ENCODE measurements at regions not wholly inside any gene's neighbourhood (a gene's known extent, or its start where the extent isn't known, plus 50 kb on each side); places are given as distances from the start of the nearest gene placed in this dataset.
A peak's percentile ranks its signal among the peaks of the same experiment; 100 is the strongest.

GRCh38 chr4:147078362-147078761, 132.7 kb upstream of the TTC29 start:
- H3K36me3 ChIP-seq (replicated peaks in 1 of 2; ENCODE audit: insufficient read depth in 1 of 2, low read depth in 2 of 2): no peaks in the 10 kb centered on the region
- ATAC-seq (no peak), DNase-seq (no peak)
- intact Hi-C loops (cut with DNase I): no loop called here
- no peaks in the 10 kb centered on the region for H3K9me3 ChIP-seq
- TF ChIP-seq POLR2A (IDR thresholded peaks at IDR 0.05): no peak
- H3K4me3 ChIP-seq: no peak overlapping the region
- no peaks in the 10 kb centered on the region for H3K4me1 ChIP-seq
- no peak overlapping the region for H3K27ac ChIP-seq
- H3K27me3 ChIP-seq: no peaks in the 10 kb centered on the region

GRCh38 chr4:147078875-147079658, 133.4 kb upstream of the TTC29 start:
- DNase-seq: peak in 2 of 4 donors; percentile 23 to 34

GRCh38 chr4:147084861-147085260, 139.2 kb upstream of the TTC29 start:
- Histone ChIP-seq H3K4me3 (no peak overlapping the region), H3K27ac (no peak overlapping the region), H3K36me3 (replicated peaks in 1 of 2; ENCODE audit: insufficient read depth in 1 of 2, low read depth in 2 of 2) (no peaks in the 10 kb centered on the region), H3K9me3 (no peaks in the 10 kb centered on the region), H3K4me1 (no peaks in the 10 kb centered on the region), H3K27me3 (no peaks in the 10 kb centered on the region)
- ATAC-seq (no peak), DNase-seq (no peak)
- 49 to 72% methylated on average over 1 of the region's 1 CpG for WGBS, 2 donors
- intact Hi-C loops (cut with DNase I): no loop called here
- no peak for TF ChIP-seq CTCF (IDR thresholded peaks at IDR 0.05)
- no peak for TF ChIP-seq POLR2A (IDR thresholded peaks at IDR 0.05)

More at GRCh38 chr4:147078875-147079658, 133.4 kb upstream of the TTC29 start:
- no peak overlapping the region for H3K4me3 ChIP-seq
- TF ChIP-seq POLR2A (IDR thresholded peaks at IDR 0.05): no peak
- TF ChIP-seq CTCF (IDR thresholded peaks at IDR 0.05): no peak
- H3K9me3 ChIP-seq: no peaks in the 10 kb centered on the region
- no peak for ATAC-seq
- no peak overlapping the region for H3K27ac ChIP-seq
- H3K4me1 ChIP-seq: no peaks in the 10 kb centered on the region
- no peaks in the 10 kb centered on the region for H3K36me3 ChIP-seq (replicated peaks in 1 of 2; ENCODE audit: insufficient read depth in 1 of 2, low read depth in 2 of 2)
- WGBS, 2 donors: 42 to 44% methylated on average over 17 of the region's 17 CpGs
- intact Hi-C loops (cut with DNase I): no loop called here
- H3K27me3 ChIP-seq: no peaks in the 10 kb centered on the region

GRCh38 chr4:147085781-147086180, 140.1 kb upstream of the TTC29 start:
- Histone ChIP-seq H3K4me1 (no peaks in the 10 kb centered on the region), H3K27ac (no peak overlapping the region), H3K27me3 (no peaks in the 10 kb centered on the region), H3K9me3 (no peaks in the 10 kb centered on the region), H3K4me3 (no peak overlapping the region), H3K36me3 (replicated peaks in 1 of 2; ENCODE audit: insufficient read depth in 1 of 2, low read depth in 2 of 2) (no peaks in the 10 kb centered on the region)
- 59 to 63% methylated on average over 2 of the region's 2 CpGs for WGBS, 2 donors
- no peak for TF ChIP-seq POLR2A (IDR thresholded peaks at IDR 0.05)
- TF ChIP-seq CTCF (IDR thresholded peaks at IDR 0.05): no peak
- intact Hi-C loops (cut with DNase I): no loop called here
- ATAC-seq (no peak), DNase-seq (no peak)

- H3K27ac ChIP-seq: no peak overlapping the region
- TF ChIP-seq CTCF (IDR thresholded peaks at IDR 0.05) (no peak), POLR2A (IDR thresholded peaks at IDR 0.05) (no peak)
- WGBS, 2 donors: 60 to 68% methylated on average over 4 of the region's 4 CpGs
- H3K27me3 ChIP-seq: no peaks in the 10 kb centered on the region
- H3K4me3 ChIP-seq: no peak overlapping the region
- no peaks in the 10 kb centered on the region for H3K36me3 ChIP-seq (replicated peaks in 1 of 2; ENCODE audit: insufficient read depth in 1 of 2, low read depth in 2 of 2)
- ATAC-seq (no peak), DNase-seq (no peak)
- H3K4me1 ChIP-seq: no peaks in the 10 kb centered on the region
- no peaks in the 10 kb centered on the region for H3K9me3 ChIP-seq
- intact Hi-C loops (cut with DNase I): no loop called here
Observed at GRCh38 chr4:147088146-147088545, 142.5 kb upstream of the TTC29 start.
